ENCODE measurements at regions not wholly inside any gene's neighbourhood (a gene's known extent, or its start where the extent isn't known, plus 50 kb on each side); places are given as distances from the start of the nearest gene placed in this dataset.

DNA sequence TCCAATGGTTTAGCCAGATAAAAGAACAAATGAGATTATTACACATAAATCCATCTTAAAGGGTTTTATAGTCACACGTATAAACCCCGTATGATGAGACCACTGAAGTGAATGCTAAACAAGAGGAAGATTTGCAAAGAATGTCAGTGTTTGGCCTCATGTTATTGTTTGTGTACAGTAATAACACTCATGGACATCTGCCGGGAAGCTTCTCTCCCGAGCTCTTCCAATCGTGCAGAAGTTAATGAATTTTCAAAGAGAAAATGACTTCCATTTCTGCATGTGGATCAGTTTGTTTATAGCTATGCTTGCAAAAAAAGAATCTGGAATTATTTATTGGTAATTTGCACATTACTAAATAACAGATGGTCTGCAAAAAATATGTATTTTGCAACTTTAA lies 88.5 kb upstream of the APCDD1 start:
- intact Hi-C loops (cut with micrococcal nuclease) (no loop called here), dilution Hi-C loops (cut with HindIII; ENCODE audit: low sequenced_read_pairs, unreplicated experiment) (no loop called here), in situ Hi-C loops (cut with MboI; ENCODE audit: low sequenced_read_pairs) (no loop called here)
- ChIA-PET POLR2A (ENCODE audit: unreplicated experiment) (no interaction called here), CTCF (no interaction called here)
- no peak for DNase-seq
- TF ChIP-seq BHLHE40 (IDR thresholded peaks at IDR 0.05; ENCODE audit: low read depth, low read length) (no peak), RCOR1 (IDR thresholded peaks at IDR 0.05; ENCODE audit: insufficient replicate concordance, low read length) (no peak), NFE2L2 (IDR thresholded peaks at IDR 0.05; ENCODE audit: low read depth, low read length) (no peak), RFX5 (IDR thresholded peaks at IDR 0.05; ENCODE audit: low read depth, low read length) (no peak), FOS (IDR thresholded peaks at IDR 0.05; ENCODE audit: low read depth, low read length) (no peak), RAD21 (IDR thresholded peaks at IDR 0.05; ENCODE audit: low read length) (no peak), SMC3 (IDR thresholded peaks at IDR 0.05; ENCODE audit: low read depth, low read length) (no peak), MXI1 (IDR thresholded peaks at IDR 0.05; ENCODE audit: borderline replicate concordance, low read depth, low read length) (no peak), MAFK (IDR thresholded peaks at IDR 0.05; ENCODE audit: low read depth, low read length) (no peak)
- TF ChIP-seq, protein P1, sequence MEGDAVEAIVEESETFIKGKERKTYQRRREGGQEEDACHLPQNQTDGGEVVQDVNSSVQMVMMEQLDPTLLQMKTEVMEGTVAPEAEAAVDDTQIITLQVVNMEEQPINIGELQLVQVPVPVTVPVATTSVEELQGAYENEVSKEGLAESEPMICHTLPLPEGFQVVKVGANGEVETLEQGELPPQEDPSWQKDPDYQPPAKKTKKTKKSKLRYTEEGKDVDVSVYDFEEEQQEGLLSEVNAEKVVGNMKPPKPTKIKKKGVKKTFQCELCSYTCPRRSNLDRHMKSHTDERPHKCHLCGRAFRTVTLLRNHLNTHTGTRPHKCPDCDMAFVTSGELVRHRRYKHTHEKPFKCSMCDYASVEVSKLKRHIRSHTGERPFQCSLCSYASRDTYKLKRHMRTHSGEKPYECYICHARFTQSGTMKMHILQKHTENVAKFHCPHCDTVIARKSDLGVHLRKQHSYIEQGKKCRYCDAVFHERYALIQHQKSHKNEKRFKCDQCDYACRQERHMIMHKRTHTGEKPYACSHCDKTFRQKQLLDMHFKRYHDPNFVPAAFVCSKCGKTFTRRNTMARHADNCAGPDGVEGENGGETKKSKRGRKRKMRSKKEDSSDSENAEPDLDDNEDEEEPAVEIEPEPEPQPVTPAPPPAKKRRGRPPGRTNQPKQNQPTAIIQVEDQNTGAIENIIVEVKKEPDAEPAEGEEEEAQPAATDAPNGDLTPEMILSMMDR (conservative IDR thresholded peaks at IDR 0.05; ENCODE audit: low read depth, low read length) = no peak
- TF ChIP-seq, protein P2, sequence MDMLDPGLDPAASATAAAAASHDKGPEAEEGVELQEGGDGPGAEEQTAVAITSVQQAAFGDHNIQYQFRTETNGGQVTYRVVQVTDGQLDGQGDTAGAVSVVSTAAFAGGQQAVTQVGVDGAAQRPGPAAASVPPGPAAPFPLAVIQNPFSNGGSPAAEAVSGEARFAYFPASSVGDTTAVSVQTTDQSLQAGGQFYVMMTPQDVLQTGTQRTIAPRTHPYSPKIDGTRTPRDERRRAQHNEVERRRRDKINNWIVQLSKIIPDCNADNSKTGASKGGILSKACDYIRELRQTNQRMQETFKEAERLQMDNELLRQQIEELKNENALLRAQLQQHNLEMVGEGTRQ (IDR thresholded peaks at IDR 0.05; ENCODE audit: low read depth, low read length) = no peak
- TF ChIP-seq, protein P3, sequence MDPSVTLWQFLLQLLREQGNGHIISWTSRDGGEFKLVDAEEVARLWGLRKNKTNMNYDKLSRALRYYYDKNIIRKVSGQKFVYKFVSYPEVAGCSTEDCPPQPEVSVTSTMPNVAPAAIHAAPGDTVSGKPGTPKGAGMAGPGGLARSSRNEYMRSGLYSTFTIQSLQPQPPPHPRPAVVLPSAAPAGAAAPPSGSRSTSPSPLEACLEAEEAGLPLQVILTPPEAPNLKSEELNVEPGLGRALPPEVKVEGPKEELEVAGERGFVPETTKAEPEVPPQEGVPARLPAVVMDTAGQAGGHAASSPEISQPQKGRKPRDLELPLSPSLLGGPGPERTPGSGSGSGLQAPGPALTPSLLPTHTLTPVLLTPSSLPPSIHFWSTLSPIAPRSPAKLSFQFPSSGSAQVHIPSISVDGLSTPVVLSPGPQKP (IDR thresholded peaks at IDR 0.05; ENCODE audit: borderline replicate concordance, low read depth, low read length) = no peak
- Histone ChIP-seq H2AFZ (replicated peaks; ENCODE audit: low read length, poor library complexity) (no peak overlapping the region), H2BK20ac (ENCODE audit: low read depth, low read length) (no peak overlapping the region), H3K23ac (ENCODE audit: low read depth, low read length) (no peak overlapping the region), H3K56ac (ENCODE audit: extremely low read depth, insufficient read depth, low read length) (no peak overlapping the region), H3K9ac (ENCODE audit: low read depth, low read length) (no peak overlapping the region), H3K4me3 (ENCODE audit: insufficient read depth, low read depth, low read length) (no peak overlapping the region), H2AK9ac (replicated peaks; ENCODE audit: low read depth, low read length, poor library complexity) (no peak overlapping the region), H3K4me2 (ENCODE audit: low read depth, low read length) (no peak overlapping the region), H3K79me1 (ENCODE audit: low read depth in 1 of 2, low read length in 2 of 2) (no peaks in the 10 kb centered on the region), H2BK5ac (ENCODE audit: low read depth, low read length, poor library complexity, severe bottlenecking) (no peak overlapping the region), H3K27ac (ENCODE audit: insufficient read depth, low read length) (no peak overlapping the region), H3K18ac (ENCODE audit: low read depth, low read length) (no peak overlapping the region), H4K91ac (ENCODE audit: insufficient read depth, low read depth, low read length) (no peak overlapping the region), H4K5ac (ENCODE audit: low read depth, low read length) (no peak overlapping the region), H3K9me3 (ENCODE audit: control insufficient read depth, insufficient read depth, low read length) (peaks cover 5% of the 10 kb centered on the region; the same call in 1 of the 2 replicates), H3K4me1 (ENCODE audit: control insufficient read depth, insufficient read depth, low read length) (peaks cover 10% of the 10 kb centered on the region), H3K36me3 (ENCODE audit: control insufficient read depth, insufficient read depth, low read length) (no peaks in the 10 kb centered on the region), H3K9me1 (ENCODE audit: insufficient read depth, low read length) (0 out of 2 replicates have a peak, but pooled peaks cover 5% of the 10 kb centered on the region), H4K8ac (ENCODE audit: low read depth in 2 of 2, low read length in 2 of 2) (no peak overlapping the region), H3K27me3 (ENCODE audit: control insufficient read depth, insufficient read depth, low read length) (no peaks in the 10 kb centered on the region), H2AK5ac (ENCODE audit: low read depth, low read length) (no peak overlapping the region), H2BK15ac (ENCODE audit: low read depth, low read length) (no peak overlapping the region), H4K20me1 (ENCODE audit: insufficient read depth, low read length) (no peaks in the 10 kb centered on the region), H3K14ac (replicated peaks; ENCODE audit: low read depth, low read length) (no peak overlapping the region), H2BK120ac (ENCODE audit: low read depth, low read length) (no peak overlapping the region), H3K4ac (ENCODE audit: low read depth, low read length) (no peak overlapping the region)
- no CpG with 5 or more reads among the region's 5 CpGs for WGBS, 2 experiments (ENCODE audit: extremely low coverage in 2 of 2, insufficient read length in 1 of 2)
- no peak for ATAC-seq (ENCODE audit: low read depth)
- no TSS peak for BruUV-seq (replicated peaks)

Measured in IMR-90 (cell line).